LNCaP clone FGC (cell line): ENCODE measurements at regions not wholly inside any gene's neighbourhood (a gene's known extent, or its start where the extent isn't known, plus 50 kb on each side); places are given as distances from the start of the nearest gene placed in this dataset.

Experiments
- DNase-seq: peaks from one replicate; pipeline ENCODE4 v3.0.0-alpha.2; 2011; ENCODE audit warnings: low read depth
- H3K4me3 ChIP-seq: 2 replicates; pipeline ENCODE4 v1.5.1; 2011; ENCODE audit warnings: mild to moderate bottlenecking, low read depth, low read length, control low read depth
- TF ChIP-seq, protein P1 (sequence below): IDR thresholded peaks from 2 replicates; pipeline ENCODE4 v1.5.1; 2012; ENCODE audit warnings: mild to moderate bottlenecking; ENCODE audit not compliant: control insufficient read depth, insufficient read depth; ENCODE audit errors: extremely low read depth

- TF ChIP-seq, protein P1, sequence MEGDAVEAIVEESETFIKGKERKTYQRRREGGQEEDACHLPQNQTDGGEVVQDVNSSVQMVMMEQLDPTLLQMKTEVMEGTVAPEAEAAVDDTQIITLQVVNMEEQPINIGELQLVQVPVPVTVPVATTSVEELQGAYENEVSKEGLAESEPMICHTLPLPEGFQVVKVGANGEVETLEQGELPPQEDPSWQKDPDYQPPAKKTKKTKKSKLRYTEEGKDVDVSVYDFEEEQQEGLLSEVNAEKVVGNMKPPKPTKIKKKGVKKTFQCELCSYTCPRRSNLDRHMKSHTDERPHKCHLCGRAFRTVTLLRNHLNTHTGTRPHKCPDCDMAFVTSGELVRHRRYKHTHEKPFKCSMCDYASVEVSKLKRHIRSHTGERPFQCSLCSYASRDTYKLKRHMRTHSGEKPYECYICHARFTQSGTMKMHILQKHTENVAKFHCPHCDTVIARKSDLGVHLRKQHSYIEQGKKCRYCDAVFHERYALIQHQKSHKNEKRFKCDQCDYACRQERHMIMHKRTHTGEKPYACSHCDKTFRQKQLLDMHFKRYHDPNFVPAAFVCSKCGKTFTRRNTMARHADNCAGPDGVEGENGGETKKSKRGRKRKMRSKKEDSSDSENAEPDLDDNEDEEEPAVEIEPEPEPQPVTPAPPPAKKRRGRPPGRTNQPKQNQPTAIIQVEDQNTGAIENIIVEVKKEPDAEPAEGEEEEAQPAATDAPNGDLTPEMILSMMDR = no peak
- DNase-seq = no peak
- H3K4me3 ChIP-seq = no peak overlapping the region
These were observed 234.3 kb upstream of the POU2AF2 start for GRCh38 chr11:111011275-111011594.

DNA sequence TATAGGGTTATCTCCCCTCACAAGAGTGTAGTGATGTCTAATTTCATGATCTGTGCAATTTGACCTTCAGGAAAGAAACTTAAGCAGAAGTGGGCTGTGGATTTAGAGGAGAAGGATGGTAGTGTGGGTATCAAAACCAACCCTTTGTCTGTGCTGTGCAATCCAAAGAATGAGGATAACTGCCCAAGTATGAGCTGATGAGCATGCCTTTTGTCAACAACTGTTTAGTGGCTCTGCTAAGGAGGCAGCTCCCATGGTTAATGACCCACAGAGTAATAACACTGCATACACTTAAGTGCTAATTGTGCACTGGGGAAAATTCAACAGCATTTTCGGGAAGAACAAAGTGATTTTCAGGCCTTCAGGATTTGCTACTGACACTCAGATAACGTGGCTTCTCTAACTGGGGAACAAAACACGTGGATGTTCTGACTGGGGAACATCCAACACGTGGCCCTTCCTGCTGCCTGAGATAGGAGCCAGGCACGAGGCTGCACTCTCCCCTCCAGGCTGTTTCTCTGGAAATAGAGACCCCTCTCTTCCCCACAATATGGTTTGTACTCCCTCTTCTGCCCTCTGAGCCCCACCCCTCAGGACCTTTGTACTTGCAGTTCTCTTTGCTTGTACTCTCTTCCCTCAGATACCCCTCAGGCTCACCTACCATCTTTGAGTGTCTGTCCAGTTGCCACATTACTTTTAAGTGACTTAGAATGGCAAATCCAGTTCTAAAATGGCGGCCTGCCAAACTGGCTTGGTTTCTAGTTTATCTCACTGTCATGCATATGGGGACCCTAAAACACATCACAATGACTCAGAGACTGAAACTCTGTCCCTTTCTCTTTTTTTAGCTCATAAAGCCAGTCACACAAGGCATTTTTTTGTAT is 234.9 kb upstream of the POU2AF2 start:
- DNase-seq = no peak
- TF ChIP-seq, protein P1 = no peak
- no peak overlapping the region for H3K4me3 ChIP-seq

- H3K4me3 ChIP-seq = no peak overlapping the region
- DNase-seq = no peak
- TF ChIP-seq, protein P1 = no peak
These were observed 239.3 kb upstream of the POU2AF2 start for GRCh38 chr11:111006227-111006626.

- no peak for DNase-seq
- no peak overlapping the region for H3K4me3 ChIP-seq
- TF ChIP-seq, protein P1 = no peak
These were observed 243.4 kb upstream of the POU2AF2 start for GRCh38 chr11:111001986-111002611.

DNA sequence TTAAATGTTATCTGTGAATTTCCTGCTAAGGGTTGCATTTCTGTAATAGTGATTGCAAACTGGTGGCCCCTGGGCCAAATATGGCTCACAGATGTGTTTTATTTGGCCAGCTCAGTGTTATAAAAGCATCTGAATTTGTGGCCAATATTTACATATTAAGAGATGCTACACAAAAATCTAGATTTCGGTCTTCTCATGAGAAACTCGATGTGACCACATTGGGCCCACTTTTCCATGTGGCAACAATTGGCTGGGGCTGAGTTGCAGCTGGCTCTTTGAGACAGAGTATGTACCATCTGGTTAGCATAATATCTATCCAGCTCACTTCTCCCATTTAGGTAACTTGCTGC is 244.5 kb upstream of the POU2AF2 start:
- no peak for DNase-seq
- no peak overlapping the region for H3K4me3 ChIP-seq
- TF ChIP-seq, protein P1 = no peak

DNA sequence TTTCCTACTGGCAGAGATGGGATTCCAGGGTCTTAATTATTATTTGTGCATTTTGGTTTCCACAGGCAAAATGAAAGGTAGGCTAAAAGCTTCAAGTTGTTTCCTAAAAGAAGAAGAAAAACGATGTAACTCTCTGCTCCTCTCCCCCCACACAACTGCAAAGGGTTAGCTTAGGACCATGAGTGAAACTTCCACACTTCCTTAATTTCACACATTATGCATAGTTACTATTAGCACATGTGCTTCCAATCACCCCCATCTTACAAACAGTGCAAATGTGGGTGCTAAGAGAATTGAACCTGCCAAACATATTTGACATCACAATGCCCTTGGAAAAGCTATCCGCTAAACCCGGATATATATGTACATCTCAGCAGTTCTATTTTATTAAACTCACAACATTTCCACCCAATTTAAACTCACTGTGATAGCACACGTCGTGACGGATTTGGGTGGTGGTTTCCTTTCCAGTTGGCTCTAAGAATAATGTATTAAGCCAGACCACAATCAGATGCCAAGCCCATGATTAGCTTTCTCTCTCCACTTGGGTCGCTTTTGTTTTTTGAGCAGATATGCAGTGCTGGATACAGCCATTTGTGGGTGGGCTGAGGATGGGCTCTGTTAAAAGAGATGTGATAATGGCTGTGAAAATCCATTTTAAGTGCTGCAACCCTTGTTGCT is 245.0 kb upstream of the POU2AF2 start:
- DNase-seq = no peak
- TF ChIP-seq, protein P1 = no peak
- H3K4me3 ChIP-seq = no peak overlapping the region
